OCI-LY7 (cell line): ENCODE measurements at regions not wholly inside any gene's neighbourhood (a gene's known extent, or its start where the extent isn't known, plus 50 kb on each side); places are given as distances from the start of the nearest gene placed in this dataset.

ENCODE experiments used
- CTCF ChIP-seq: fragments of 200-600 bp; sonication (generic); conservative IDR thresholded peaks from 2 replicates; pipeline ENCODE4 v1.5.1; 2014; ENCODE audit warnings: mild to moderate bottlenecking, antibody characterized with exemption, low read length, moderate library complexity, mixed read lengths
- EZH2phosphoT487 ChIP-seq: fragments of 200-600 bp; sonication (generic); IDR thresholded peaks from 2 replicates; pipeline ENCODE4 v1.6.1; 2018; ENCODE audit warnings: low read depth, borderline replicate concordance, mild to moderate bottlenecking, mixed run types, antibody characterized with exemption, low read length, moderate library complexity, mixed read lengths

DNA sequence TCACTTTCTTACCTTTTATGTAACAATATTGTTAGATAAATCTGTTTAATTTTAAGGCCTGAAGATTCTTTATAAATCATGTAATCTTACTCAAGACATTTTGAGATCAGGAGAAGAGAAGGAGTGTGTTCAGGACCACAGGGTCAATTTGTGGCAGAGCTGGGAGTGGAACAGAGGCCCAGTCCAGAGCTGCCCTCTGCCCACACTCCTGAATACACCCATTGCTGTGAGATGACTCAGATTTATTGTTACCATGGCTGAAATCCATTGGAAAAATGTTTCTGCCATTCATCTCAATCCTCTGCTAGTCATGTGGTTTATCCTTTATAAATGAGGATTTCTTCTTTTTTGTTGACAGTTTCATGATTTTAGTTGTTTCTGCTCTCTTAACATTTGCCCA is 100.5 kb upstream of the STXBP6 start:
- TF ChIP-seq CTCF = no peak
- TF ChIP-seq EZH2phosphoT487 = no peak
